DOHH2 (cell line): ENCODE measurements at regions not wholly inside any gene's neighbourhood (a gene's known extent, or its start where the extent isn't known, plus 50 kb on each side); places are given as distances from the start of the nearest gene placed in this dataset.

Experiments used
- H3F3A ChIP-seq: fragments of 200-600 bp; sonication (generic), shearing (Covaris generic); 2 replicates; pipeline ENCODE4 v1.6.0; 2016; ENCODE audit warnings: antibody characterized with exemption, mild to moderate bottlenecking; ENCODE audit not compliant: control insufficient read depth, insufficient read depth
- H3K27ac ChIP-seq: fragments of 200-600 bp; sonication (generic); 2 replicates; pipeline ENCODE4 v1.5.1; 2014; ENCODE audit warnings: low read depth, mild to moderate bottlenecking, low read length, moderate library complexity
- H3K27me3 ChIP-seq: fragments of 200-600 bp; sonication (generic); 2 replicates; pipeline ENCODE4 v1.6.1; 2014; ENCODE audit warnings: mild to moderate bottlenecking, low read length, mixed read lengths; ENCODE audit not compliant: control insufficient read depth
- H3K36me3 ChIP-seq: fragments of 200-600 bp; sonication (generic); 2 replicates; pipeline ENCODE4 v1.6.1; 2014; ENCODE audit warnings: mild to moderate bottlenecking, low read length, moderate library complexity, mixed read lengths; ENCODE audit not compliant: control insufficient read depth
- H3K4me1 ChIP-seq: fragments of 200-600 bp; sonication (generic); 2 replicates; pipeline ENCODE4 v1.6.1; 2014; ENCODE audit warnings: mild to moderate bottlenecking, low read length, mixed read lengths; ENCODE audit not compliant: control insufficient read depth
- H3K4me2 ChIP-seq: fragments of 200-600 bp; sonication (generic); 2 replicates; pipeline ENCODE4 v1.6.0; 2014; ENCODE audit warnings: mild to moderate bottlenecking, low read length, moderate library complexity
- H3K4me3 ChIP-seq: fragments of 200-600 bp; sonication (generic); 2 replicates; pipeline ENCODE4 v1.5.1; 2014; ENCODE audit warnings: mild to moderate bottlenecking, low read length, mixed read lengths
- H3K79me2 ChIP-seq: fragments of 200-600 bp; sonication (generic); 2 replicates; pipeline ENCODE4 v1.6.1; 2014; ENCODE audit warnings: mild to moderate bottlenecking, low read length, mixed read lengths; ENCODE audit not compliant: control insufficient read depth
- H3K9me2 ChIP-seq: fragments of 200-600 bp; sonication (generic); replicated peaks from 2 replicates; pipeline ENCODE4 v1.6.1; 2014; ENCODE audit warnings: mild to moderate bottlenecking, low read length, mixed read lengths; ENCODE audit not compliant: control insufficient read depth
- H3K9me3 ChIP-seq: fragments of 200-600 bp; sonication (generic); 2 replicates; pipeline ENCODE4 v1.6.1; 2014; ENCODE audit warnings: antibody characterized with exemption, low read length, mixed read lengths; ENCODE audit not compliant: control insufficient read depth, insufficient read depth
- H4K20me1 ChIP-seq: fragments of 200-600 bp; sonication (generic); 2 replicates; pipeline ENCODE4 v1.6.0; 2014; ENCODE audit warnings: low read depth, mild to moderate bottlenecking, antibody characterized with exemption, low read length, moderate library complexity; ENCODE audit not compliant: control insufficient read depth, insufficient read depth
- CTCF ChIP-seq: fragments of 200-600 bp; sonication (generic); IDR thresholded peaks from one replicate; pipeline ENCODE4 v1.5.1; 2014; ENCODE audit warnings: antibody characterized with exemption, mild to moderate bottlenecking, low read depth, low read length; ENCODE audit not compliant: poor library complexity, severe bottlenecking
- EZH2phosphoT487 ChIP-seq: fragments of 200-600 bp; sonication (generic); IDR thresholded peaks from 2 replicates; pipeline ENCODE4 v1.6.1; 2017; ENCODE audit warnings: borderline replicate concordance, mild to moderate bottlenecking, antibody characterized with exemption, low read length, moderate library complexity, mixed read lengths

GRCh38 chr21:15195768-15196167 lies 131.0 kb upstream of the NRIP1 start:
- no peaks in the 10 kb centered on the region for H3F3A ChIP-seq
- no peak overlapping the region for H3K4me3 ChIP-seq
- TF ChIP-seq CTCF (no peak), EZH2phosphoT487 (no peak)
- no peak overlapping the region for H3K27ac ChIP-seq
- no peak overlapping the region for H3K4me2 ChIP-seq
- H4K20me1 ChIP-seq: no peaks in the 10 kb centered on the region
- H3K4me1 ChIP-seq: no peaks in the 10 kb centered on the region
- H3K9me2 ChIP-seq: no peaks in the 10 kb centered on the region
- H3K9me3 ChIP-seq: no peaks in the 10 kb centered on the region
- H3K36me3 ChIP-seq: no peaks in the 10 kb centered on the region
- H3K79me2 ChIP-seq: no peaks in the 10 kb centered on the region
- H3K27me3 ChIP-seq: no peaks in the 10 kb centered on the region

- H3K9me3 ChIP-seq: no peaks in the 10 kb centered on the region
- no peaks in the 10 kb centered on the region for H3K36me3 ChIP-seq
- H3K9me2 ChIP-seq: no peaks in the 10 kb centered on the region
- H3K4me1 ChIP-seq: no peaks in the 10 kb centered on the region
- H3K27me3 ChIP-seq: no peaks in the 10 kb centered on the region
- H4K20me1 ChIP-seq: no peaks in the 10 kb centered on the region
- H3K4me3 ChIP-seq: no peak overlapping the region
- no peak overlapping the region for H3K27ac ChIP-seq
- H3K4me2 ChIP-seq: no peak overlapping the region
- H3K79me2 ChIP-seq: no peaks in the 10 kb centered on the region
- no peaks in the 10 kb centered on the region for H3F3A ChIP-seq
- TF ChIP-seq EZH2phosphoT487 (no peak), CTCF (no peak)
These were observed 132.9 kb upstream of the NRIP1 start for GRCh38 chr21:15197696-15198095.

GRCh38 chr21:15199414-15200383 lies 134.9 kb upstream of the NRIP1 start:
- H3K4me1 ChIP-seq: no peaks in the 10 kb centered on the region
- no peaks in the 10 kb centered on the region for H3K36me3 ChIP-seq
- no peaks in the 10 kb centered on the region for H3K9me2 ChIP-seq
- H4K20me1 ChIP-seq: no peaks in the 10 kb centered on the region
- H3K4me3 ChIP-seq: no peak overlapping the region
- H3K9me3 ChIP-seq: no peaks in the 10 kb centered on the region
- TF ChIP-seq CTCF (no peak), EZH2phosphoT487 (no peak)
- no peak overlapping the region for H3K27ac ChIP-seq
- H3K27me3 ChIP-seq: no peaks in the 10 kb centered on the region
- H3K4me2 ChIP-seq: no peak overlapping the region
- H3F3A ChIP-seq: no peaks in the 10 kb centered on the region
- H3K79me2 ChIP-seq: no peaks in the 10 kb centered on the region
